ENCODE measurements at regions not wholly inside any gene's neighbourhood (a gene's known extent, or its start where the extent isn't known, plus 50 kb on each side); places are given as distances from the start of the nearest gene placed in this dataset.

DNA sequence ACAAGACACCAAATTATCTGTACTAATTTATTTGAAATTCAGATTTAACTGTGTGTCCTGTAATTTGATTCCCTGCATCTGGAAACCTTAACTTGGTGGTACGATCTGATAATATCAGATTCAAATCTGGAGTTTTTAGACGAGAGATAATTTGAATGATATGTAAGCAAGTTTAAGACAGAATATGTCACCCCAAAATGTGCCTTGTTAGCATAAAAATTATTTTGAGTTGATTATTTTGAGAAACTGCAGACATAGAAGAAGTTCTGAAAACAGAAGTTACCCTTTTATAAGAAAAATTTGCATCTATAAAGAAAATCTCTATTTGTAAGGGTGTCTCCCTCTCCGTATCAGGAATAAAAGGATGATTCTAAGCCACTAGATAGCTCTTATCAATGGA, 1202.8 kb downstream of the ROBO2 start:
- H3K27me3 ChIP-seq (ENCODE audit: insufficient read depth, low read depth, severe bottlenecking): no peaks in the 10 kb centered on the region
- DNase-seq: no peak
- TF ChIP-seq, protein P1, sequence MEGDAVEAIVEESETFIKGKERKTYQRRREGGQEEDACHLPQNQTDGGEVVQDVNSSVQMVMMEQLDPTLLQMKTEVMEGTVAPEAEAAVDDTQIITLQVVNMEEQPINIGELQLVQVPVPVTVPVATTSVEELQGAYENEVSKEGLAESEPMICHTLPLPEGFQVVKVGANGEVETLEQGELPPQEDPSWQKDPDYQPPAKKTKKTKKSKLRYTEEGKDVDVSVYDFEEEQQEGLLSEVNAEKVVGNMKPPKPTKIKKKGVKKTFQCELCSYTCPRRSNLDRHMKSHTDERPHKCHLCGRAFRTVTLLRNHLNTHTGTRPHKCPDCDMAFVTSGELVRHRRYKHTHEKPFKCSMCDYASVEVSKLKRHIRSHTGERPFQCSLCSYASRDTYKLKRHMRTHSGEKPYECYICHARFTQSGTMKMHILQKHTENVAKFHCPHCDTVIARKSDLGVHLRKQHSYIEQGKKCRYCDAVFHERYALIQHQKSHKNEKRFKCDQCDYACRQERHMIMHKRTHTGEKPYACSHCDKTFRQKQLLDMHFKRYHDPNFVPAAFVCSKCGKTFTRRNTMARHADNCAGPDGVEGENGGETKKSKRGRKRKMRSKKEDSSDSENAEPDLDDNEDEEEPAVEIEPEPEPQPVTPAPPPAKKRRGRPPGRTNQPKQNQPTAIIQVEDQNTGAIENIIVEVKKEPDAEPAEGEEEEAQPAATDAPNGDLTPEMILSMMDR (IDR thresholded peaks at IDR 0.05; ENCODE audit: low read depth, low read length): no peak
- H3K27ac ChIP-seq: no peak overlapping the region
- no peaks in the 10 kb centered on the region for H3K36me3 ChIP-seq
- H3K4me3 ChIP-seq (ENCODE audit: low read depth, low read length): no peak overlapping the region
- H3K9me3 ChIP-seq (ENCODE audit: severe bottlenecking): peaks cover 3% of the 10 kb centered on the region

DNA sequence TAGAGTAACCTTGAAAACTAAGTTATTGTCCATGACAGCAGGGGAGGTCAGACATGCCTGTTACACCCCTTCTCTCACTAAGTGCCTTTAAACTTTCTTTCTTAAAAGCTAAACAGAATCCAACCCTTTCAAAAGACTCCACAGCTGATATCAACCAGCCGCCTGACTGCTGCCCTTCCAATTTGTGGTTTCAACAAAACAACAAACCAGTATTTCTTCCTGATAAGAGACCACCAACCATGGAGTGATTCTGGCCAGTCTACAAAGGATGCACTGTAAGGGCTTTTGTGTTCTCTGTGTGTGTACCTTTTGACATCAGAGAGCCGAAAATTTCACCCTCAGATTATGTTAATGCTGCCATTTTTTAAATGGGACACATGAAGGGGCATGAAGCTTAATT, 1204.2 kb downstream of the ROBO2 start:
- Histone ChIP-seq H3K36me3 (no peaks in the 10 kb centered on the region), H3K9me3 (ENCODE audit: severe bottlenecking) (peaks cover 3% of the 10 kb centered on the region), H3K27me3 (ENCODE audit: insufficient read depth, low read depth, severe bottlenecking) (no peaks in the 10 kb centered on the region), H3K4me3 (ENCODE audit: low read depth, low read length) (no peak overlapping the region), H3K27ac (no peak overlapping the region)
- TF ChIP-seq, protein P1 (IDR thresholded peaks at IDR 0.05; ENCODE audit: low read depth, low read length): no peak
- DNase-seq: no peak

DNA sequence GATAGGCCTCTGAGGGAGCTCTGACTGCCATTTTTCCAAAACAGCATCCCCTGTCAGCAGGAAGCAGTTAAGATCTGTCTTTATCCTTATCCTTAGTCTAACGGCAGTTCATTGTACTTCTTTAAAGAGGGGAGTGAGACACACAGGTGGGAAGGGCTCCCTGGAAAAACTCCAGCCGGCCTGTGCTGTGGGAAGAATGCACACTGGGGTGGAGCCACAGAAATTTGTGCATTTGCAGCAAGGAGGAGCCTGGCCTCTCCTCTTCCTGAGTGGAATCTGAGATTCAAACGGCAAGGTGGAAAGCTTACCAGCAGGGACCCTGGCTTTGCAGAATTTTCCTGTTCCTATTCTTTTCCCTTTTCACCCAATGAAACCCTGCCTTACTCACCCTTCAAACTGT, 1209.4 kb downstream of the ROBO2 start:
- no peaks in the 10 kb centered on the region for H3K36me3 ChIP-seq
- TF ChIP-seq, protein P1 (IDR thresholded peaks at IDR 0.05; ENCODE audit: low read depth, low read length): no peak
- no peak overlapping the region for H3K27ac ChIP-seq
- DNase-seq: no peak
- no peak overlapping the region for H3K4me3 ChIP-seq (ENCODE audit: low read depth, low read length)
- no peaks in the 10 kb centered on the region for H3K9me3 ChIP-seq (ENCODE audit: severe bottlenecking)
- no peaks in the 10 kb centered on the region for H3K27me3 ChIP-seq (ENCODE audit: insufficient read depth, low read depth, severe bottlenecking)

DNA sequence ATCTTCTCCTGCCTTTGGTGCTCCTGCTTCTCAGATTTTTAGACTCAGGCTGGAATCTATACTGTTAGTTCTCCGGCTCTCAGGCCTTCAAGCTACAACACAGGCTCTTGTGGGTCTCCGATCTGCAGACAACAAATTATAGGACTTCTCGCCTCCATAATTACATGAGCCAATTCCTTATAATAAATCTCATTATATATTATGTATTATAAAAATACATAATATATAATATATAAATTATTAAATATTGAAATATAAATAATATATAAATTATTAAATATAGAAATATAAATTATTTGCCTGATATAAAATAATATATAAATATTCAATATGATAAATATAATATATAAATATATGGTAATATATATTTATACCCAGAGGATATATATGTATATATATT, 1214.0 kb downstream of the ROBO2 start:
- no peak for DNase-seq
- H3K27me3 ChIP-seq (ENCODE audit: insufficient read depth, low read depth, severe bottlenecking): no peaks in the 10 kb centered on the region
- TF ChIP-seq, protein P1 (IDR thresholded peaks at IDR 0.05; ENCODE audit: low read depth, low read length): no peak
- no peaks in the 10 kb centered on the region for H3K9me3 ChIP-seq (ENCODE audit: severe bottlenecking)
- no peak overlapping the region for H3K27ac ChIP-seq
- H3K4me3 ChIP-seq (ENCODE audit: low read depth, low read length): no peak overlapping the region
- H3K36me3 ChIP-seq: no peaks in the 10 kb centered on the region

DNA sequence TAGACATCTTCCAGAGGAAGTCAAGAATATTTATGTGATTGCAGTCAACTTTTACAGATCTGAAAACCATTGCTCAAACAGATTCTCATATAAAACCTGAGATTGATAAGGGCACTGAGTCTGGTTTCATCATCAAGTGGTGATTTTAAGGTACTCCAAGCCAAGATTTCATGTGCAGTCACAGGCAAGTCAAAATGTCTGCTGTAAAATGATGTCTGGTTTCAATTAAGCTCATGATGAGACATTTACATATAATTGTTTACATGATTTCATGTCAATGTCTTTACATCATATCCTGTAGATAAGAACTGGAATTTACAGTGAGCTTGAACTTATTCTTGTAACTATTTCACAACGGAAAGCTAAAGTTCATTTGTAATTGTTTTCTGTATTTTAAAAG, 1215.5 kb downstream of the ROBO2 start:
- H3K36me3 ChIP-seq: no peaks in the 10 kb centered on the region
- no peaks in the 10 kb centered on the region for H3K9me3 ChIP-seq (ENCODE audit: severe bottlenecking)
- TF ChIP-seq, protein P1 (IDR thresholded peaks at IDR 0.05; ENCODE audit: low read depth, low read length): no peak
- no peak overlapping the region for H3K4me3 ChIP-seq (ENCODE audit: low read depth, low read length)
- no peak for DNase-seq
- no peaks in the 10 kb centered on the region for H3K27me3 ChIP-seq (ENCODE audit: insufficient read depth, low read depth, severe bottlenecking)
- no peak overlapping the region for H3K27ac ChIP-seq

DNA sequence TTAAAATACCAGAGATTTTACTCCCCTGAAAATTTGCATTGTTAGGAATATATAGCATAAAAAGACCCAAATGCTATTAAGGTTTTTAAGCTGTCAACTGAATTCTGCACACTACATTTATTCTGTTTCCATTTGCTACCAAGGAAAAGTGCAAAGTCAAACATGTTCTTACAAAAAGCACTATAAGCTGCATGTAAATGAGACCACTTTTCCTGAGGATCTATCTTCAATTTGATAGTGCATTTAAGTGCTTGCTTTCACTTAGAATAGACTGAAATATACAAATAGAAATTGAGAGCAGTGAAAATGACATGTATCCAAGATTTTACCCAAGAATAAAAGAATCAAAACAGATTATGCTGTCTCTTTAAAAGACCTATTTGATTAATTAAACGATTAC, 1216.2 kb downstream of the ROBO2 start:
- TF ChIP-seq, protein P1 (IDR thresholded peaks at IDR 0.05; ENCODE audit: low read depth, low read length): no peak
- DNase-seq: no peak
- no peaks in the 10 kb centered on the region for H3K9me3 ChIP-seq (ENCODE audit: severe bottlenecking)
- no peak overlapping the region for H3K27ac ChIP-seq
- H3K4me3 ChIP-seq (ENCODE audit: low read depth, low read length): no peak overlapping the region
- H3K36me3 ChIP-seq: no peaks in the 10 kb centered on the region
- no peaks in the 10 kb centered on the region for H3K27me3 ChIP-seq (ENCODE audit: insufficient read depth, low read depth, severe bottlenecking)
